Activated naive CD4-positive, alpha-beta T cell treated with anti-CD3 and anti-CD28 coated beads, Interleukin-2, amount 50 U/mL, for 72 hours (primary cell): ENCODE measurements at regions not wholly inside any gene's neighbourhood (a gene's known extent, or its start where the extent isn't known, plus 50 kb on each side); places are given as distances from the start of the nearest gene placed in this dataset.

Experiments
- ATAC-seq, 2 donors: fragments of 150-1000 bp; cut with Tn5 transposase; 2 replicates each; pipeline ENCODE4 v1.10.0; 2021; ENCODE audit warnings: mild to moderate bottlenecking in 2 of 2, moderate library complexity in 2 of 2
- DNase-seq, 2 donors: peaks; one replicate each; pipeline ENCODE4 v3.0.0; 2021 to 2022; ENCODE audit warnings: low spot score in 2 of 2
- H3K27ac Mint-ChIP-seq, 2 donors: one replicate each; pipeline ENCODE4 v1.8.0; 2022; ENCODE audit warnings: mild to moderate bottlenecking in 2 of 2, mixed read lengths in 2 of 2
- H3K36me3 Mint-ChIP-seq, 2 donors: one replicate each; pipeline ENCODE4 v1.8.0; 2022; ENCODE audit warnings: mixed read lengths in 2 of 2
- H3K9me3 Mint-ChIP-seq, 2 donors: one replicate each; pipeline ENCODE4 v1.8.0; 2022; ENCODE audit warnings: mixed read lengths in 2 of 2

DNA sequence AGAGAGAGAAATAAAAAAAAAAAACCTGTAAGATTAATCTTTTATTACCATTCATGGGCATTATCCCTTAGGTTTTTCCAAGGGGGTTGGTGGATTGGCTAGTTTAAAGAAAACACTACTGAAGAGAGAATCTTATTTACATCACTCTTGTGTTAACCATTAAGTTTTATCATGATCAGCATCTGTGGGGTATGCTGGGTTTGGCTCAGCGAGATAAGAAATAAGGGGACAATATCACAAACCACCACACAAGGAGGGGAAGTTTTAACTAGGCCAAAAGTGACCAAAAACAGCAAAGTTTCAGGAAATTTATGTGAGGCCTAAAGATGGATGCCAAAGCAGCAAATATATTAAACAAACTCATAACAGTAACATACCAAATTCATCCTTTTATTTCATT lies 548.6 kb downstream of the SLC16A7 start:
- ATAC-seq (no peak), DNase-seq (no peak)
- no peak overlapping the region for H3K27ac Mint-ChIP-seq
- H3K9me3 Mint-ChIP-seq = peaks cover 3 to 4% of the 10 kb centered on the region in 2 donors
- H3K36me3 Mint-ChIP-seq = no peaks in the 10 kb centered on the region

DNA sequence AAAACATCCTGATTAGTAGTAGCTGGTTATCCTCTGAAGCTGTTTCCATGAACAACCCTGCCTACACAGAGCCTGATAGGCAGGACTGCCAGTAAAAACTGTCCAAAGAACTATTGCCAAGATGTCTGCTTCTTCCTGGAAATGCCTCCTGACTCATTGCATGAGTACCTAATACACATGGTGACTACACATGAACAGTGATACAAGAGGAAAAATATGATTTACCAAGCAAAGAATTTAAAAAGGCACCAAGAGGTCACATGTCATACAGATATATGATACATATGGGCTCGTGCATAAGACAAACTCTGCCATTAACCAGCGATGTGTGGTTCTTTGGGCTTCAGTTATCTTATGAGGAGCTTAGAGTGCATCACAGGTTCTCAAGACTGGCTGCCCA lies 552.3 kb downstream of the SLC16A7 start:
- Mint-ChIP-seq H3K9me3 (peaks cover 8 to 9% of the 10 kb centered on the region in 2 donors), H3K36me3 (no peaks in the 10 kb centered on the region), H3K27ac (no peak overlapping the region)
- DNase-seq (no peak), ATAC-seq (no peak)

DNA sequence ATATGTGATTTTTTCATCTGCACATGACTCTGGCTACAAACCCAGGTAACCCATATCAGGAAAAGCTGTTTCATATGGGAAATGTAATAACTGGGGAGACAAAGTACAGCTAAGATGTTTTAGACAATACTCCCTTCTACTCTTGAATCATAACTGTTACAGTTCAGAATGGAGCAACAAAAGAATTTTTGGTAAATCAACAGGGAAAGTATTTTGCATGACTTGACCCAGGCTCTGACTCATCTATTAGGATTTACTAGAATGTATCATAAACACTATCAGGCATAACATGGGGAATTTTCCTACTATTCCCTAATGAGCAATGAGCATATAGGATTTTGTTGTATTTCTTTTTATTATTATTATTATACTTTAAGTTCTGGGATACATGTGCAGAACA lies 553.0 kb downstream of the SLC16A7 start:
- Mint-ChIP-seq H3K27ac (no peak overlapping the region), H3K9me3 (peaks cover 8 to 9% of the 10 kb centered on the region in 2 donors), H3K36me3 (no peaks in the 10 kb centered on the region)
- DNase-seq (no peak), ATAC-seq (no peak)

DNA sequence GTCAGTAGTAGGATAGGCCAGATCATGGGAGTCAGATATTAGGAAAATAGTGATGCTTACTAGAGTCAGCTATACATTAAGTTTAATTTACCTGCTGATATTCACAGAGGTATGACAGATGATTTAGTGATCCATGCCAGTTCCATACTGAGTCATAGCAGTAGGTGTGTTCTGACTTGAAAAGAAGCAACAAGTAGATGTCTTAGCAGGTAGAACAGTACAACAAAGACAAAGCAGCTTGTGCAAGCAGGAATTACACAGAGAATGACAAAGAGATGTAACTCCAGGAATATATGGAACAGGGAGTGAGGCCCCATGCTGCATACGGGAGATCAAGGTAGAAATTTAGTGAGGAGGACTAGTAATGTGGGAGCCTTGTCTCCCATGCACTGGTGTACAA lies 556.9 kb downstream of the SLC16A7 start:
- ATAC-seq (no peak), DNase-seq (no peak)
- Mint-ChIP-seq H3K9me3 (peaks cover 5 to 9% of the 10 kb centered on the region in 2 donors), H3K27ac (no peak overlapping the region), H3K36me3 (no peaks in the 10 kb centered on the region)

DNA sequence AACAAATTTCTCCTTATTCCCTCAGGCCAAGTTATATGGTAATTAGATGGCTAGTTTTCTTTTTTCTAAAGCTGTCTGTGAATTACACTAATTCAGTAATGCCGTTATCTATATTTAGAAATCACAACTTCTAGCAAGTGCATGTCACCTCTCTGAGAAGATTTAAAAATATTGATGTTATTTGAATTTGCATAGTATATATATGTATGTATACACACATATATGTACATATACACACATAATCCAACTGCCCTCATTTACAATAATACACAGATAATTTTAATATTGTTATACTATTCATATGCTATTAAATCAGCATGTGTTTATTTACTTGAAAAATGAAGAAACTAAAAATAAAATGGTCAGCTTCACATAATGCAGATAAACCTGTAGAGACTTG lies 563.9 kb downstream of the SLC16A7 start:
- H3K36me3 Mint-ChIP-seq = no peaks in the 10 kb centered on the region
- no peak for DNase-seq
- H3K9me3 Mint-ChIP-seq = no peaks in the 10 kb centered on the region
- ATAC-seq = no peak
- no peak overlapping the region for H3K27ac Mint-ChIP-seq

DNA sequence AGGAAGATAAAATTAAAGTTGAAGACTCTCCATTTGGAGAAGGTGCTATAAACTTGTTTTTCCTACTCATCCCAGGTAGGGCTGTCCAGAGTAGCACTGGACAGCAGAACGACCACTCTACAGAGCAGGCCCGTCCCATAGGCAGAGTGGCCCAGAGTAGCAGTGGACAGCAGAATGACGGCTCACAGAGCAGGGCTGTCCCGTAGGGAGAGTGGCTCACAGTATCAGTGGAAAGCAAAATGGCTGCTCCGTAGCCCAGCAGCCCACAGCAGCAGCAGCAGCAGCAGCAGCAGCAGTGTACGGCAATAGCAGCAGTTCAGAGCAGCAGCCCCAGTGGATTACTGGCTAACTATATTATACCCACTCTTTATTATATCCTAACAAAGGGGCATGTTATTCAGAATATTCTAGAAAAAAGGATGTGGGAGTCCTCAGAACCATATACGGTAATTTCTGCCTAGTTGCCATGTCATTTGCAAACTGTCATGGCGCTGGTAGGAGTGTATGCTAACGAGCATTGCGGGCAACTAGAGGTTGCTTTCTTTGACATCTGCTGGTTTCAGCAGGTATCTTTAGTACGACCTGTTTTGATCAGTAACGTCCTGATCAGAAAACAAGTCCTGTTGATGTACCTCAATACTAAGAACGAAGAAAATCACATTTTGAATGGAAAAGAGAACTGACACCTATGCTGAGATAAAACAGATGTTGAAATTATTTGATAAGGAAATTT lies 567.3 kb downstream of the SLC16A7 start:
- Mint-ChIP-seq H3K27ac (no peak overlapping the region), H3K9me3 (peaks cover 0 to 8% of the 10 kb centered on the region in 2 donors), H3K36me3 (no peaks in the 10 kb centered on the region)
- no peak for DNase-seq
- ATAC-seq = no peak

DNA sequence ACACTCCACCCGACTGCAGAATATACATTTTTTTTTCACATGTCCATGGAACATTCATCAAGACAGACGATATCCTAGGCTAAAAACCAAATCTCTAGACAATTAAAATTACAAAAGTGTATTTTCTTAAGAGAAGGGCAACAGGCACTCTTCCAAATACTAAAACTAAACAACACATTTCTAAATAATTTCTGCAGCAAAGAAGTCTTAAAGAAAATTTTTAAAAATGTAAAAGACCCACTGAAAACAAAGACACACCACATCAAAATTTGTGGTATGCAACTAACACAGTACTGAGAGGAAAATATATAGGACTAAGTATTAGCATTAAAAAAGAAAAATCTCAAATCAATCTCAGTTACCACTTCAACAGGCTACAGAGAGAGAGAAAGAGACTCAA lies 570.0 kb downstream of the SLC16A7 start:
- no peaks in the 10 kb centered on the region for H3K36me3 Mint-ChIP-seq
- peaks cover 0 to 8% of the 10 kb centered on the region in 2 donors for H3K9me3 Mint-ChIP-seq
- no peak overlapping the region for H3K27ac Mint-ChIP-seq
- no peak for ATAC-seq
- no peak for DNase-seq

DNA sequence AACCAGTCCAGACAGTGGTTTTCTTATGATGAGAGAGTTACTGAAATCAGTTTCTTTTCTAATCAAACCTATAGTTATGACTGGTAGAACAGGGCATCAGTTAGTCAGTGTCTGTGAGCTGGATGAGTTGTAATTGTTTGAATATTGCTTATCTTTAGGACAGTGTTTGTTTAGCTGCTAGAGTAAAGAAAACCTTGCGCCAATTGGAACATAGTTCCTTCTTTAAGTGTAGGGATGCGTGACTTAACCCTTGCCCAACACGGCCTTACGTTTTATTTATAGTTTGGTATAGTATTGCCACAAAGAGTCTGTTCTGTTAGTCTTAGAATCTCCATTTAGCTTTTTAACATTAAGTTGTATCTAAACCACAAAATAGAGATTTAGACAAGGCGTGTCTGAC lies 572.6 kb downstream of the SLC16A7 start:
- Mint-ChIP-seq H3K27ac (no peak overlapping the region), H3K36me3 (no peaks in the 10 kb centered on the region), H3K9me3 (peaks cover 0 to 8% of the 10 kb centered on the region in 2 donors)
- ATAC-seq = no peak
- no peak for DNase-seq

DNA sequence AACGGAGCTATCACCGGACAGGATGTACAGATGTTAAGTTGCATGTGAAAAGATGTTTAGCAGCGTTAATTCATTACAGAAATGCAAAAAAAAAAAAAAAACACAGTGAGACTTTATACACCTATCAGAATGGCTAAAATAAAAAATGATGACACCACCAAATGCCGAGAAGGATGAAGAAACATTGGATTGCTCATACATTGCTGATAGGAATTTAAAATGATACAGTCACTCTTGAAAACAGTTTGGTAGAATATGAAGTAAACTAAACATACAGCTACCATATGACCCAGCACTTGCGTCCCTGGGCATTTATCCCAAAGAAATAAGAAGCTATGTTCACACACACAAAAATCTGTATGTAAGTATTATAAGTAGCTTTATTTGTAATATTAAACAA lies 574.1 kb downstream of the SLC16A7 start:
- peaks cover 0 to 8% of the 10 kb centered on the region in 2 donors for H3K9me3 Mint-ChIP-seq
- DNase-seq = no peak
- no peak for ATAC-seq

DNA sequence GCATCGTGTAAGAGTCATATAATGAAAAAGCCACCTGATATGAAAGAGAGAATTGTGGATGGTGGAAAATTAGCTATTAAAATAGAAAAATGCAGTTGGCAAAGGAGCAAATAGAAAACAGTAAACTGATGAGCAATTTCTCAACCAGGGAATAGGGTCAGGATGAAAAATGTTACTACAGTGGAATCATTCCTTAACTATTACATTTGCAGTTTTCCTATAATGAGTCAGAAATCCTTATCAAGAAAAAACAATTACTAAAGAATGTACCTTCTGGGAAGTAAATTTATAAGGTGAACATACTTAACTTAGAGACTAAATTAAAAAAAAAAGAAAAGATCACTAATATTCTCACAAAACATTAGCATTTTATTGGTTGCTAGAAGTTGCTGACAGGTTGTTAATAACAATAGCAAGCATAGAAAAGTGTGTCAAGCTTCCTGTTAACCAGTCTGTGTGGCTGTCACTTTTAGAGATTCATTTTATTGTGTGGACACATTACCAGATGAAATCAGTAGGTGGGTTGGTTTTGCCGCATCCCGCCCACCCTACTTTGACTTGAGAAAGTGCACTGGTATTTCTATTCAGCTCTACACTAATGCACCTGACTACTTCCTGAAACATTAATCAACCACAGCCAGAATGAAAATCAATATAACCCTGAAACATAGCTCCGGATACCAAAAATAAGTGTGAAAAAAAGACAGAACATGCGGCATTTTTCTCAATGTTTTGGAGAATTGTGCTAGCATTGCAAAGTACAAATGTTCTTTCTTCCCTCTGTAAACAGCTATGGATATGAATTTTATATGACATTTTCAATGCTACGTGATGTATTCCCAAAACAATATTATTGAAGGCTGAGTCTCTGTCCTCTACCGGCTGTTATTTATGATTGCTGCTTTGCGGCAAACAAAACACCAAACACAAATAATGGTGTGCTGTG lies 576.7 kb downstream of the SLC16A7 start:
- DNase-seq (no peak), ATAC-seq (no peak)
- Mint-ChIP-seq H3K9me3 (no peaks in the 10 kb centered on the region), H3K36me3 (no peaks in the 10 kb centered on the region), H3K27ac (no peak overlapping the region)

More for the DNA sequence above, 574.1 kb downstream of the SLC16A7 start:
- Mint-ChIP-seq H3K36me3 (no peaks in the 10 kb centered on the region), H3K27ac (no peak overlapping the region)

DNA sequence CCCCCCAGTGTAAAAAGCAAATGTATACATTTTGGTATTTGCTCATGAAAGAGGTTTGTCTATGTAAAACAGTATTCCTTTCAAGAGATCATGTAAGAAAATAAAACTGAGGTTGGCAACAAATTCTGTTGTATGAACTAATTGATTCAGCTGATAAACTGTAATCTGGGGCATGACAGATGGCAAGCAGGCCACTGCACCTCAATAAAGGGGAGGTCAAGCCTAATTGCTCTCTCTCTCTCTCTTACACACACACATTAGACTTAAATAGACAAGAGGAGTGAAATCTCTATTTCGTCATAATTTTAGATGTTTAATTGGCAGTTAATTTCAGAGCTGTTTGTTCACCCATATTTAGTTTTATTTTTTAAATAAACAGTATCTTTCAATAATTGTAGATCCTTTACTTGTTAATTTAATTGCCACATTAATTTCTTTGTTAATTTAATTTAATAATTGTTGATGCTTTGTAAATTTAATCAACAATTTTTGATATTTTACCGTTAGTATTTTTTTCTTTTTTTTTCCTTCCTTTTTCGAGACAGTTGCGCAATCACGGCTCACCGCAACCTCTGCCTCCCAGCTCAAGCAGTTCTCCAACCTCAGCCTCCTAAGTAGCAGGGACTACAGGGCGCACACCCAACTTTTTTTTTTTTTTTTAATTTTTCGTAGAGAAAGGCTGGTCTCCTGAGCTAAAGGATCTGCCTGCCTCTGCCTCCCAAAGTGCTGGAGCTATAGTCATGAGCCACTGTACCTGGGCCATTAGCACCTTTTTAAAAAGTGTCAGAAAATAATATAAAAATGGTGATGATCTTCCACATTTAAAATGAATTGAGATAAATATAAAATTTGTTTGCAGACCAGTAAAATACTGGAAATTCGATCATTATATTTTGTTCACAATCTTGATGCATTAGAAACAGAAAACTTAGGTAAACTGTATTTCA lies 577.7 kb downstream of the SLC16A7 start:
- ATAC-seq (no peak), DNase-seq (no peak)
- no peak overlapping the region for H3K27ac Mint-ChIP-seq
- H3K9me3 Mint-ChIP-seq = no peaks in the 10 kb centered on the region
- H3K36me3 Mint-ChIP-seq = no peaks in the 10 kb centered on the region

DNA sequence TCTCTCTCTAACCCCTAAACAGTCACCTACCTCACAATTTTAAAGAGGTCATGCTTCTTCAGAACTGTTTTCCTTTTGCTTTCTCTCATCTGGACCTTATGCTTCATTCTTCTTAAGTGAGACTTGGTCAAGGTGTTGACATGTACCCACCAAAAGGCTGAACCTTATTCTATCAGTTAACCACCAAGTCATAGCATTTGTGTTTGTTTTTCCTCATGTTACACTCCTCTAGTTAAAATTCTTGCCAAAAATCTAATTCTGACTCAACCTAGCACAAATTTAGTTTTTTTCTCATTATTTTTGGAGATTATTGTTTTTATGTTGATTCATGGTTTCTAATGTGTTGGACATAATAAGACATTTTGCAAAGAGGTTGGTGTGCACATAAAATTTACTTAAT lies 578.6 kb downstream of the SLC16A7 start:
- Mint-ChIP-seq H3K36me3 (no peaks in the 10 kb centered on the region), H3K9me3 (no peaks in the 10 kb centered on the region), H3K27ac (no peak overlapping the region)
- no peak for DNase-seq
- ATAC-seq = no peak

DNA sequence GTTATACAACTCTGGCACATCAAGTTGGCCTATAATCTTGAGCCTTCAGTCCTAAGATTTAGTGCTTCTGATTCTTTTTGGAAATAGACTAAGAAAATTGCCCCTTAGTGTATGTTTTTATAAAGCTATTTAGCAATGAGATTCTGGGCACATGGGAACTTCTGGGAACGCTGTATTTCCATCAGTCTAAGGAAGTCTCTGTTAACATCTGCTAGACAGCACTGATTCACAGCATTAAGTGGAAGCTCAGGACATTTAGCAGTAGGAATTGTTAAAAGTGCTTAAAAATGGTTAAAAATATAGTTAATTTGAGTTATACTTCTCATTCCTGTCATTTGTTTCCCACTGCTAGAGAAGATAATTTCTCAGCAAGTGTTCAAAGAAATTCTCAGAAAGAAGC lies 579.1 kb downstream of the SLC16A7 start:
- Mint-ChIP-seq H3K9me3 (no peaks in the 10 kb centered on the region), H3K27ac (no peak overlapping the region), H3K36me3 (no peaks in the 10 kb centered on the region)
- no peak for DNase-seq
- no peak for ATAC-seq

DNA sequence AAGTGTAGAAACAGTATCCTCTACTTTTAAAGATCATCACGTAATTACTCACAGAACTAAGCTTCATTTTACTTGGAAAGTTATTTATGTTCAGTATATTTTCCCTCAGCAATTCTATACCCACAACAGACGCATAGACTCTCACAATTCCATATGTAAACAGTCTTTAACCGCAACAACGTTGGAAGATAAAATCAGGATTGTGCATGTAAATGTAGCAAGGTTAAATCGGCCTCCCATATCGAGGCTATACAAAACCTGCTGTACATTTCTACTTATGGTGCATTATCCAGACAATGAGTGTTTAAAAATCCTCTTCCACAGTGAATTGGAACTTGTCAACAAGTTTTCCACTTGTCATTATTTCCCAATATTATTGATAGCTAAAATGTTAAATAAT lies 581.1 kb downstream of the SLC16A7 start:
- ATAC-seq (no peak), DNase-seq (no peak)
- H3K36me3 Mint-ChIP-seq = no peaks in the 10 kb centered on the region
- no peak overlapping the region for H3K27ac Mint-ChIP-seq
- H3K9me3 Mint-ChIP-seq = peaks cover 0 to 1% of the 10 kb centered on the region in 2 donors

DNA sequence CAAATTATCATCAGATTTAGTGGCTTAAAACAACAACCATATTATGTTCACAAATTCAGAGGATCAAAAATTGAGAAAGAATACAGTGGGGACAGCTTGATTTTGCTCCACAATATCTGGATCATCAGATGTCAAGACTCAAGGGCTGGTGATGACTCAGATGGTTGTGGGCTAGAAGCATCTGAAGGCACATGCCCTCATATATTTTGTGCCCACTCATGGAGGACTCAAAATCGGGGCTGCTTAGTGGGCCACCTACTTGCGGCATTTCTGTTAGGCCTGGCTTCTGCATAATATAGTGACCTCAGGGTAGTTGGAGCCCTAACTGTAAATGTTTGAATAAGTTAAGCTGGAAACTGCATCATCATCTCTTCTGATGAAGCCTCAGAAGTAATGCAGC lies 584.5 kb downstream of the SLC16A7 start:
- DNase-seq (no peak), ATAC-seq (no peak)
- Mint-ChIP-seq H3K27ac (no peak overlapping the region), H3K9me3 (peaks cover 0 to 3% of the 10 kb centered on the region in 2 donors), H3K36me3 (no peaks in the 10 kb centered on the region)

DNA sequence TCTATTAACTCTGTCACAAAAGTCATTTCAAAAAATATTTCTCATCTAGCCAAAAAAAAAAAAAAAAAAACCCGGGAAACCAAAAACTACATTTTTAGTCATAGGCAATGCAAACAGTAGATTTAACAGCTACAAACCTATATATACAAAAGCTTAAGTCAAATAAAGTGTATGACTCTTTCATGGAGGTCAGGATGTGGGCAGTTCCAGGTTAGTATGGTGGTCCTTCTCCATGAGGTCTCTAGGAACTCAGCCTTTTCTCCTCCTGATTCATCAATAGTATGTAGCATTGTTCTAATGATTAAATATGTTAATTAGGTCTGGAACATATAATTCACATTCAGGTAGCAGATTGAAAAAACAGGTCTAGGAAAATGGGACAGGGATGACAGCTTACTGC lies 586.5 kb downstream of the SLC16A7 start:
- H3K9me3 Mint-ChIP-seq = peaks cover 0 to 3% of the 10 kb centered on the region in 2 donors
- no peaks in the 10 kb centered on the region for H3K36me3 Mint-ChIP-seq
- ATAC-seq = no peak

DNA sequence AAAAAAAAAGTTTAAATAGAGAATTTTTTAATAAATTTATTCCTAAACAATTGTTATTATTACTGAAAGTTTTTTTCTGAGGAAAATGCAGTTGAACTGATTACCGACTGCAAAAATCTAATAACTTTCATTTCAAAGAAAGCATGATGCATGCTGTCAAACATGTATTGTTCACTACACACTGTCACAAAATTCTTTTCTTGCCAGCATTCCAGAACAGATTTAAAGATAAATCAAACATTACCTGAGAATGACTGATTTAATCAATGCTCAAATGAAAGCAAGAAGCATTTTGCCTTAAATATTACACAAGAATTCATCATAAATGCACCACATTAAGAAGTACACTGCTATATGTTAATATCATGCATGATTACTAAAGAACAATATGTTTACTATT lies 588.3 kb downstream of the SLC16A7 start:
- no peak for DNase-seq
- peaks cover 0 to 3% of the 10 kb centered on the region in 2 donors for H3K9me3 Mint-ChIP-seq
- no peak for ATAC-seq
- H3K36me3 Mint-ChIP-seq = no peaks in the 10 kb centered on the region
- H3K27ac Mint-ChIP-seq = no peak overlapping the region

More for the DNA sequence above, 586.5 kb downstream of the SLC16A7 start:
- H3K27ac Mint-ChIP-seq = no peak overlapping the region
- DNase-seq = no peak
